NOMO-1 treated with DMSO at 0.1 percent for 48 hours (cell line): ENCODE measurements at regions not wholly inside any gene's neighbourhood (a gene's known extent, or its start where the extent isn't known, plus 50 kb on each side); places are given as distances from the start of the nearest gene placed in this dataset.

Experiments
- DNase-seq: peaks from one replicate; lab custom pipeline; 2025; ENCODE audit not compliant: unreplicated experiment; lab: John Stamatoyannopoulos, UW

DNA sequence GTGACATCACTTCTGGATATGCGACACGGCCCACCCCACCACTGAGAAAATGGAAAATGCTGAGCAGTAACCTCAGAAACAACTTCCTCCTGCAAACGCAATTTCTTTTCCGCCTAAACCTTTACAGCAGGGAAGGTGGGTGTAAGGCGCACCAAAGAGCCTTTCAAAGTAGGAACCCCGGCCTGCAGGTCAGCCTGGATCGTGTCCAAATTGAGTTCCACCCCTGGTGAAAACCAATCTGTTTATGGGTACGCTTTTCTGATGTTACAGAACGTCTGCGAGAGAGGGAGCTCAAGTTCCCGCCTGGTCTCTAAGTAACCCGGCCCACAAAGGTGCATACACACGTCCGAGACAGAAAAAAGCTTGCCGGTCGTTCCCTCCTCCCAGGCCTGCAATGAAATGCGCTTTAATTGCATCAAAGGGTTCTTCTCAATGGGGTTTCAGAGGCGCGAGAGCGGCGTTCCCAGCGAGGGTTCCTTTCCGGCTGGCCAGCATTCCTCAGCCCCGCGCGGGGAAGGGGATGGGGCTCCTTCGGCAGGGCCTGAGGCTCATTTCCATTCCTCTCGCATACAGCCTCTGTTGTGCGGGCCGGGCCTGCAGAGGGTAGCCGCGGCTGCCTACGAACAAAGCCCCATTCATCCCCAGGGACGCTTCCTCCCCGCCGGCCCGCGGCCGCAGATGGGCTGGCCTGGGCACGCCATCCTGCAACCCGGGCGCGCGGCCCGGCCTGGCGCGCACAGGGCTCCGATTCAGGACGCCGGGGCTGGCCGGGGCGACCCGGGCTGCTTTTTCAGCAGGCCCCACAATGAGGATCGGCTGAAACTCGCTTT is 138.1 kb downstream of the TMCO5A start:
- DNase-seq: peak; percentile 70

DNA sequence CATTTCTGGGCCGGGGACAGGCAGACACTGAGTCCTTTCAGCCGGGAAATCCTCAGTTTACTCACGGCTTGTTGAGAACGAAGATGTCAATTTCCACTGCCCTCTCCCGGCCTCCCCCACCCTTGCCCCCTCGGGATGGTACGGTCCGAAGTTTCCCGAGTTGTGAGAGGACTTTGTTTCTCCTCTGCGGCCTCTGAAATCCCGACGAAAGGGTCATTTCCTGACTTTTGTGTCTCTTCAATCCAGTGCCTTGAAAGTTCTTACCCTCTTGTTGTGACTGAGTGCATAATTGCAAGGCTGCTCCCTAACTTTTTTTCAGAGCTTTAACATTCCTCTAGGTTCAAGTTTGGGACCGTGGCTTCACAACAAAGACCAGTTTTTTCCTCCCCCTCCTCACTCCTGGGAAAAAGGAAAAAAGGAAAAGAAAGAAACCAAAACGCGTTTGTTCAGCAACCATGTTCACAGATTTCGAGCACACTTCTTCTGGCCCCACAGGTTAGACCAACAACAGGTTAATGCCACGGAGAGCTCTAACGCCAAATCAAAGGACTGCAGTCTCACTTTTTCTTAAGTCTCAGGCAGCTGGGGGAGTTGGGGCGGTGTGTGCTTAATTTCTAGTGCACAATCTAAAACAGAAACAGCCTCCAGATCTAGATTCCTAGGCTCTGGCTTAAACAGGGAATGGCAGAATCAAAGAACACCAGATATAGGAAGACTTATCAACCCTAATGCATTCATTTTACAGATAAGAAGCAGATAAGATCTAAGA is 138.9 kb downstream of the TMCO5A start:
- DNase-seq: no peak

DNA sequence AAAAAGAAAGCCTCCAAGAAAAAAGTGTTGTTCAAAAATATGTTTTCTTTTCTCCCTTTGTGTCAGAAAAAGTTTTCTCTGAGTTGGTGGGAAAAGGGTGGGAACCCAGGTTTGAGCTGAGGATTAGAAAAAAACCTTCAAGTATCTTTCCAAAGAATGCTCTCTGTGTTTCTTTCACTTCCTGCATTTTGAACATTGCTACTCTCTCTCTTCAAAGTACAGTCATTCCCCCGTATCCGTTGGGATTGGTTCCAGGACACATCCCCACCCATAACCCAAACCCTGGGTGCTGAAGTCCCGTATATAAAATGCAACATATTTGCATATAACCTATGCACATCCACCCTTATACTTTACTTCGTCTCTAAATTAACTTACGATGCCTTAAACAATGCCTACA is 139.6 kb downstream of the TMCO5A start:
- DNase-seq: no peak

DNA sequence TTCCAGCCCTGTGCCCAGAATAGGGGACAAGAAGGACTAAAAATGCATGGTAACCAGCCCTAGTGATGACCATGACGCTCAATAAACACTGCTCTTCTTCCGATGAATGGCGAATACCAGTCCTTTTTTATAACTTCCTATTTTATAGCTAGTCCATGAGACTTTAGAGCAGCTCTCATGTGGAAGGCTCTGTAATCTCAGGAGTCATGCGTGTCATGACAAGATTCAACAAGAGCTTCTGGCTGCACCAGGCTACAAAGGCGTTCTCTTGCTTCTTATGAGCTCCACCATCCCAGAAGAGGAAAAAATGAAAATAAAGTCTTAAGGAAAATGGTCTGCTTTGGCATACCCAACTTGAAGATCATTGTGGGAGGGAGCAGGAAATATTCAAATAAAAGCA is 141.0 kb downstream of the TMCO5A start:
- no peak for DNase-seq

DNA sequence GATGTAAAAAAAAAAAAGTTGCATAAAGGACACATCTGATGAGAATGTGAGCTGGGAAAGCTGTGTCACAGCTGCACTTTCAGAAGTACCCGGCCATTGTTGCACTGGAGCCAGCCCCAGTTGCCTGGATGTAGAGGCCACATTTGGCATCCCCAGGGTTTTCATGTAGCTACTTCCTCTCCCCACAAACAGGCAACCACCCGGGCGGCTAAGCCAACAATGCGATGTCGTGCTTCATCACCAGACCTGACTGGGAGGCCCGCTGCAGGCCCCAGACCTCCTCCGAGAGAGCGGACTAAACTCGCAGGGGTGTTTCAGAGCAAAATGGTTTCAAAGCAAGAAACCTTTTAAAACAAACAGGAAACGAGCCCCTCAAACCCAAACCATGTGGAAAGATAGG is 142.3 kb downstream of the TMCO5A start:
- no peak for DNase-seq

DNA sequence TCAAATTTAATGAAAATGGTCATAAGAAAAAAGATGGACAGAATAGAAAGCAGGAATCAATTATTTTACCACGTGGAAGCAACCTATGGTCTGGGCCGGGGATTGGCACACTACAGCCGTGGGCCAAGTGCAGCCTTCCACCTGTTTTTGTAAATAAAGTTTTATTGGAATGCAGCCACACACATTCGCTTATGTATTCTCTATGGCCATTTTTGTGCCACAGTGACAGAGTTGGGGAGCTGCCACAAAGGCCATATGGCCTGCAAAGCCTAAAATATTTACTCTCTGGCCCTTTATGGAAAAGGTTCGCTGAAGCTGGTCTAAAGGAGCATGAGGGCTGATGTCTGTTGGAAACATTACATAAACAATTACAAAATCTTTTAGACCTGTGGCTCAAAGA is 144.8 kb downstream of the TMCO5A start:
- no peak for DNase-seq

DNA sequence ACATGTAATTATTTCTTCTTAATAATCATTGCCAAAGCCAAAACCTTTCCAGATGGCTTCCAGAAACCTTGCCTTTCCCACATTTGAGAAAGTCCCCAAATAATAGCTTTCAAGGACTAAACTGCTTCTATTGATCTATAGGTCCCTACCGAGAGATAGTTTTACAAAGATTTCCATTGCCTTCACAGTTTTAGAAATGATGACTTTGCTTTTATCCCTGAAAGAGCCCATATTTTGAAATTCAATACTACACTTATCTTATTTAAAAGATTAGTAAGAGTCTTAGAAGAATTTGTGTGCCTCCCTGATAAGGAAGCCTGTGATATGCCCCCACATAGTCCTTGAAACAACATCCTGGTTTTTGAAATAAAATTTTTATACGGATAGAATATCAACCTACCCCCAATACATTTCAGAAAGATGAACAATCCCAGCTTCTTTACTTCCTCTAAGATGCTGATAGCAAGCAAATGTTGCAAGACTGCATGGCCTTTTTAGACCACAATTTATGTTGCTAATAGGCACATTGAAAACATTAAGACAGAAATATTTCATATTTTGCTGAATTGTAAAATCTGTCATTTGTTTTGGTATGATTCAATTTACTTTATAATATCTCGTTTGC is 146.3 kb downstream of the TMCO5A start:
- DNase-seq: no peak

DNA sequence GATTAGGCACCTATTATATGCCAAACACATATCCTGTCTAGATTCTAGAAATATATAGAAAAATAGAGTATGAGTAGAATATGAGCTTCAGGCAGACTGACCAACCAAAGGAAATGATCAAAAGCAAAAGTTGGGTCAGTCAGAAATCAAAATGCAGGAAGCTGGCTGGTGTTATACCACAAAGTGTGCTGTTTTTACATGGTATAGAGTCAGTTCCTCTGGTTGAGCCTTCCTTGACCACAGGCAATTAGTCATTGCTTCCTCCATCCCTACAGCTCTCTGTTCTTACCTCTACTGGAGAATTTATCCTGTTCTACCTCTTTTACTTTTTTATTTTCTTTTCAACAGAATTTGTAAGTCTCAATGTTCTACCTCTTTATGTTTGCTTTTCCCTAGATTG is 149.8 kb downstream of the TMCO5A start:
- DNase-seq: peak; percentile 88

DNA sequence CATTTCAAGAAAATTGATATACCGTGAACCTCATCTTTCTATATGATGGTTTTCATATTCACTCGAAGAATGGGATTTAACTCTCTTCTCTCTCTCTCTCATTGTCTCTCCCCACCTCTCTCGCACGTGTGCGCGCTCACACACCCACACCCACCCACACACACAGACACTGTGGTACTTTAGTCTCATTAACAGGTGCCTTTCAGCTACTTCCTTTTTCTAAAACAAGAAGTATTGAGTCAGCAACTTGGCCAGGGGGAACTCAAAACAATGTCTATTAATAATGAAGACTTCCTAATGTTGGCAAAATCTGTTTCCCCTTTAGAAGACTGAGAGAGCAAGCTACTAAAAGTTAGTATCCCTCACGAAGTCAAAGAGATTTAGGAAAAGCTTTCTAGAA is 150.7 kb downstream of the TMCO5A start:
- DNase-seq: peak; percentile 79

DNA sequence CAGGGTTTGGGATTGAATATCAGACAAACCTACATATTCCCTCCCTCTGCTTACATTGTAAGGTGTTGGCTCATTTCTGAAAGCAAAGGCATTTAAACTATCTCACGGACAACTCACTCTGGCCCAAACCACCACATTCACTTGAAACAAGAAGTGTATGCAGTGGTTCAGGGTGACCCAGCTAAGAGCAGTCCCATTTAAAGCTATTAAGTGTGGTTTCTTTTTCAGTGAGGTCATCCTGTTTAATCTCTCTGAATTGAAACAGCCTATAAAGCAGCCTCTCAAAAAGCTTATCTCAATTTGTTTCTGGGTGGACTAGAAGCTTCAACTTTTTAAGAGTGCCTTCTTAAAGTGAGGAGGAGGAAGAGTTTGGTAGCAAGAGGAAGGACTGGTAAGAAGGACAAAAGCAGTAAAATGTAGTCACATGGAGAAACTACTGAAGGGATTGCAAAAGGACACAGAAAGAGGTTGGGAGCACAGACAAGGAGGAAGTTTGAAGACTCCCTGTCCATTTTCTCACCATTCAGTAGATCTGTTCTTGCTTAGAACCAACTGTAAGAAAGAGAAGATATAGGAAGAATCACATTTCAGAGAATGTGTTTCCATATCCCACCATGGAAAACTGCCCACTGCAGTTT is 151.6 kb downstream of the TMCO5A start:
- peak; percentile 59 for DNase-seq

DNA sequence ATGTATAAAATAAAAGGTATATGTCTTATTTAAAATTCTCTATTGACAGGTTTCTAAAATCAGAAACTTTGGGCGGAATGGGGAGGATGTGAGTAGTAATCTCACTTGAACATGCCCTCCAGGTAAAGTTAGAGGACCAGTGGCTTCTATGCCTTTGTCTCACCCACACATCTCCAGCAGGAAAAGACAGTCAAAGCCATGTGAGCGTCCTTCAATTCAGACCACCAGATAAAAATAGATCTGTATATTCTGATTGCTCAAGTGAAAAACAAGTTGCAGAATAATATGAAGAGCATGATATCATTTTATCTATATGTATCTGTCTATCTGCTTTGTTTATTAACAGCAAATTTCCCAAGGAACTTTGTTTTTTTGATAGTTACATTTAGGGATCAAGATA is 152.2 kb downstream of the TMCO5A start:
- DNase-seq: no peak

DNA sequence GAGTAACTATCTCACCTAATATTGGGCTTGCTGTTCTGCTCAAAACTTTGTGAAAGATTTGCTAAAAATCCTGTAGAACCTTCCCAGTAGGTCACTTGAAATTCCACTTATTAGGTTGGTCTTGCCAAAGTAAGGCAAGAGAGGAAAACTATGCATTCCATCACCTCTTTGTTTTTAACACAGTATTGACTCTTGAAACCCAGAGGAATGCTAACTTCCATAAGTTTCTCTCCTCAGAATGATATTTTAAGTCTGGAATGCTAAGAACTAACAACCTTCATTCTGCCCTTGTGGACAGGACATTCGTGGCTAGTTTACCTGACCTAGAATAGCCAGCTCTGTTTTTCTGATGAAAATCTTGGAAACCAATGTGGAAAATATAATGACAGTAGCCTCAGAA is 154.5 kb downstream of the TMCO5A start:
- DNase-seq: no peak

DNA sequence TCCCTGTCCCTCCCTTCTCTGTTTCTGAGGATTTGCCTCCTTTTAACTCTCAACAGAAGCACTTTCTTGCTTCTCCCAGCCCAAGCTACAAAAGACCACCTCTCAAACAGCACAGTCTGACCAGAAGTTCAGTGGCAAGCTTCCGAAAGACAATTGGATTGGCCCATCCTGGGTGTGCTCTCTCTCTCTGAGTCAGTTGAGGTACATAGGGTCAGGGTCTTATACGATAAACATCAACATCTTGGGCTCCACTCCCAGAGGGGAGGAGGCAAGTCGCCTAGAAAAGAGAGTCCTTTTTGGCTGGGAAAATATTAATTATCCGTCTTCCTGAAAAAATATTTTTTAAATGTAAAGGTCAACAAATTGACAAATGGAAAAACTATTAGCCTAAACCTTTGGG is 155.8 kb downstream of the TMCO5A start:
- no peak for DNase-seq

DNA sequence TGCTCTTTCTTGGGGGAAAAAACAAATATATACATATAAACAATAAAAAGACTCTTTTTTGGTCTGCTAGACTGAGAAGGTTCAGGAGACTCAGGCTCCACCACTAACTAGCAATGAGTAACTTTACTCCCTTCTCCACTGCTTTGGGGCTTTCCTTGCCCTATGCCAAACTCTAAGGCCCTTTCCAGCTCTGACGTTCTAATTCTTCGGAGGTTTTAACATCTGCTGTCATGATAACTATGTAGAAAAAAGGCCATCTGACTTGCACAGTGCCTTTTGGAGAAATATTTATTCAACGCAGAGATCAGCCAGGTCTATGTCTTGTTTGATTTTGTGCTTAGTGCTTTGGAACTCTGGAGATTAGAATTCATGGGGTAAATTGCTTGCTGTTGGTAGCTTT is 156.2 kb downstream of the TMCO5A start:
- DNase-seq: no peak

DNA sequence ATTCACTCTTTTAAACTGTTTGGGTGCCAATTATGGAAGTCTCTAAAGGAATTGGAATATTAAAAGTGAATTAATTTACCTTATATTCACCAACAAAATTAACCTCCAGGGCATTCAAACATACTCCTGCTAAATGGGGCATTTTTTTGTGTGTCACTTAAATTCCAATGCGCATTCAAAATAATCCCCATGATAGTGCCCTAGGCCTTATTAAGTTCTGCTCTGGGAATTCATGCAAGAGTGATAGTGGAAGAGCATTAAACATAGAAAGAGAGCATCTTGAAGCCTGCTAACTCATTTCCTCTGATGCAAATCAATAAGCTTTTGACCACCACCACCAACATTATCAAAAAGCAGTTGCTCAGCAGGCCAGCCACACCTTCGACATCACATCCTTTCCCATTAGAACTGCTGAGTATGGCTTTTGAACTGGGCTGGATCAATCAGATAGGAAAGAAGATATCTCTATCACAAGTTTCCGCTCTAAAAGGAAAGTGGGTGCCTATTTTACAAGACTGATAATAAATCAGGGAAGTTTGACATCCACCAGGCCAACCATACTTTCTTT is 156.7 kb downstream of the TMCO5A start:
- DNase-seq: no peak

DNA sequence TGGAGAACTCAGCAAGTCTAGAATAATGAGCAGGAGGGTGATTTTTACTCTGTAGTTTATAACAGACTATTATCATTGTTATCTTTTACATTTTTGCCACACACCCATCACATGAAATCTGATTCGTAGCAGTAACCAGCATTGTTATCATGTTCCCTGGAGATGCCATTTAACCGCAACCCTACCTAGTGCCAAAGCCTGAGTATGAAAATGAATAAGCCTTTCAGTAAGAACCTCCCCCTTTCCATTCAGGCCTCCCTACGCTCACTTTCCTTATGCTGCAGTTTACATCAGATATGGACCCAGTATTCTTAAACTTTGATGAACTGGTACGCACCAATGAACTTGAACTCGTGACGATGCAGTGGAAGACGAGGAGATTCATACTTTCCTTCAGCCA is 158.7 kb upstream of the SPRED1 start:
- DNase-seq: no peak

DNA sequence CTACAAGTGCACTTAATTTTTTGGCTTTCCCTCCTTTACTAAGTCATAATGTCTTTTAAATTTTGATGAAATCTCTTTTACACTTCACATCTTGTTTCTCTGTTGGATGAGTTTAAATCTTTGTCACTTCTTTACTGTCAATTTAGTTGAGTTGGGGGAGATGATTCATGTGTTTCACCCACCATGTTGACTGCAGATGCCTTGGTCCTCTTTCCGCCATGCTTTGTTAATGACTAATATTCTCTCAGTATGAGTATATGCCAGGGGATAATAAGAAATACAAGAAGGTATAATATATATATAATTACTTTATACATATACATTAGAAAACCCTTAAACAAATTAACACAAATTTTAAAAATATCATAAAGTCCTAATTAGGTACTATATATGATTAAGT is 149.7 kb upstream of the SPRED1 start:
- DNase-seq: no peak

DNA sequence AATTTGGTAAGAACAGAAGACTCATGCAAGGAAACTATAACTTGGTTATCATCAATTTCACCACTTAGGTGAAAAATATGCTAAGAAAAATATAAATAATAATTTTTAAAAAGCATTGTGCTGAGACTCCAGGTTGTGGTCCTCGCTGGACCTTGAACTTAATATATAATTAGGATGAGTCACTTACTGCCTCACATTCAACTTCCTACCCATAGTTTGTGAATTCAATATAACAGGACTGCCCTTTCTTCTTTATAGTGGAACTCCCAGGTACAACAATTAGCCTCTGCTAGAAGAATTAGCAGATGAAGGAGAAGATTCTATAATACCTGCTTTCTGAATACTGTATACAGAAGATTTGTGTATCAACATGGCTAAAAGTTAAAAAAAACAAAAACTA is 149.1 kb upstream of the SPRED1 start:
- DNase-seq: no peak

DNA sequence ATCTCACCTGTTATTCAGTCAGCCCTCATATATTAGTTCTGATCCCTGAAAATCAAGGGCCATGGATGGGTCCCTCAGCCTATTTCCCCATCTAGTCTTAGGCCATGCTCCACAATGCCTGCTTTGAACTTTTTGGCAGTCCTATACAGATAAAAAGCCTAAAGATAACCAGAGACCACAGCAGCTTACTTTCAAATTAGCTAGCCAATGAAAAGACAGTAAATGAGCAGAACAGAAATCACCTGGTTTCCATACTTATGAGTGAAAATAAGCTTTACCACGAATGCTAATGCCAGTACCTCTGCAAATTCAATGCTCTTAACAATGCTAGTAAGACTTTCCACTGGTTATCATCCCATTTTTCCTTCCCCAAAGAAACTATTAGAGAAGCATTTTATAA is 141.6 kb upstream of the SPRED1 start:
- DNase-seq: no peak

DNA sequence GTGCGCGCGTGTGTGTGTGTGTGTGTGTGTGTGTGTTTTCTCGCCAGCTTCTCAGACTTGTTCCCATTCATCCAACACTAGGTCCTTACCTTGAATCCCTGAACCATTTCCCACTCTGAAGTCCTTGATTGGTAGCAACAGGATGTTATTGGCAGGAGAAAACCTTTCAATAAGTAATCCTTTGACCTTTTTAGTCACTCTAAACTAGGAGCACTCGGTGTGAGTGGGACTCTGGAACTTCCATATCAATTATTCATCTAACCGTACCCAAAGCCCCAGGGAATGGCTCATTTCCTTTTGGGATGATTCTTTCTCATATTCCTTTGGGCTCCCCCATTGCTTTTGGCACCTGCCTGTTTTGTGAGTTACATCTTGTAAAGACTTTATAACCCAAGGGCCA is 140.2 kb upstream of the SPRED1 start:
- DNase-seq: no peak

DNA sequence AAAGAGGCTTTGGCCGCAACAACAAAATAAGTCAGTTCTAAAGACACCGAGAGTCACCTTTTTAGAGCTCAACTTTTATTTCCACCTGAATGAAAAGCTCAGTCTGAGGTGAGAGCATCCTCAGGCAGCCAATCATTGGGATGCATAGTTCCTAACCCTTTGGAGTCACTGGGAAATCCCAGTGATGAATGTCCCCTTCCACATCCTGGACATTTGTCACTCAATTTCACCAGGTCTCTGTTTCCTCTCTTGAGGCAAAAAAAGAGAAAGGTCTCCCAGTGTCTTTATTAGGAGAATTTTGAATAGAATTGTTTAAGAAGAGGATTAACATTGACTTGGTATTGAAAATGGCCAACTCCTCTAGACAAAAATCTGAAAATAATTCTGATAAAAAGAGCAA is 137.5 kb upstream of the SPRED1 start:
- DNase-seq: no peak
